GM12872 (cell line): ENCODE measurements at regions not wholly inside any gene's neighbourhood (a gene's known extent, or its start where the extent isn't known, plus 50 kb on each side); places are given as distances from the start of the nearest gene placed in this dataset.

Experiments used
- TF ChIP-seq, protein P1 (sequence below): IDR thresholded peaks from 3 replicates; pipeline ENCODE4 v1.5.1; 2011; ENCODE audit warnings: low read depth, mild to moderate bottlenecking, low read length, moderate library complexity; ENCODE audit not compliant: insufficient read depth

DNA sequence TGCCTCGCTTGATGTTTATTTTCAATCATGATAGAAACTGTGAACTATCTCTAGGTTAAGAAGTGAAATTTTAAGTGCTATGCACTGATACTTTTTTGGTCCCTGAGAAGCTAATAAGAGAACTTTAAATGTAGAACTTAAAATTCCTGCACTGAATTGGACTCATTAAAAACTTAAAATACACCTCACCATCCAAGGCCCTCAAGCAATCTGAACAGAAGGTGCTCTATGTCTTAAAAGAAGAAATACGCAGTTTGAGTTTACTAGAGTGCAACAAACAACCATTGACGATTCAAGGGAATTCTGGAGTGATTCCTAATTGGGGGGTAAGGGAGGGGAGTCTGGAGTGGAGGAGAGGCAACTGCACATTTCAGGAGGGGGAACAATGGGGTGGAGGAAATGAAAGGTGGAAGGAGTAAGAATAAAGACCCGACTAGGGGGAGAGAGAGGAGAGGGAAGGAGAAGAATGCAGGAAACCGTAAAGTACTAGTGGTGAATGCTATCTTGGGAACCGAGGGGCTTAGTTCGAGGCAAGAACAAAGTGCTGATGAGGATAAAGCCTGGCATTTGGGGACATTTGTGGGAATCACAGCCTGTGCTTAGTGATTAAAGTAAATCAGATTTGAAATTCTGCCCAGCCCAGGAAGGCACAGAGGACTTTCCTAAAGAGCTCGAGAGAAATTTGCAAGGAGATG lies 389.7 kb downstream of the AACS start:
- TF ChIP-seq, protein P1, sequence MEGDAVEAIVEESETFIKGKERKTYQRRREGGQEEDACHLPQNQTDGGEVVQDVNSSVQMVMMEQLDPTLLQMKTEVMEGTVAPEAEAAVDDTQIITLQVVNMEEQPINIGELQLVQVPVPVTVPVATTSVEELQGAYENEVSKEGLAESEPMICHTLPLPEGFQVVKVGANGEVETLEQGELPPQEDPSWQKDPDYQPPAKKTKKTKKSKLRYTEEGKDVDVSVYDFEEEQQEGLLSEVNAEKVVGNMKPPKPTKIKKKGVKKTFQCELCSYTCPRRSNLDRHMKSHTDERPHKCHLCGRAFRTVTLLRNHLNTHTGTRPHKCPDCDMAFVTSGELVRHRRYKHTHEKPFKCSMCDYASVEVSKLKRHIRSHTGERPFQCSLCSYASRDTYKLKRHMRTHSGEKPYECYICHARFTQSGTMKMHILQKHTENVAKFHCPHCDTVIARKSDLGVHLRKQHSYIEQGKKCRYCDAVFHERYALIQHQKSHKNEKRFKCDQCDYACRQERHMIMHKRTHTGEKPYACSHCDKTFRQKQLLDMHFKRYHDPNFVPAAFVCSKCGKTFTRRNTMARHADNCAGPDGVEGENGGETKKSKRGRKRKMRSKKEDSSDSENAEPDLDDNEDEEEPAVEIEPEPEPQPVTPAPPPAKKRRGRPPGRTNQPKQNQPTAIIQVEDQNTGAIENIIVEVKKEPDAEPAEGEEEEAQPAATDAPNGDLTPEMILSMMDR = no peak

DNA sequence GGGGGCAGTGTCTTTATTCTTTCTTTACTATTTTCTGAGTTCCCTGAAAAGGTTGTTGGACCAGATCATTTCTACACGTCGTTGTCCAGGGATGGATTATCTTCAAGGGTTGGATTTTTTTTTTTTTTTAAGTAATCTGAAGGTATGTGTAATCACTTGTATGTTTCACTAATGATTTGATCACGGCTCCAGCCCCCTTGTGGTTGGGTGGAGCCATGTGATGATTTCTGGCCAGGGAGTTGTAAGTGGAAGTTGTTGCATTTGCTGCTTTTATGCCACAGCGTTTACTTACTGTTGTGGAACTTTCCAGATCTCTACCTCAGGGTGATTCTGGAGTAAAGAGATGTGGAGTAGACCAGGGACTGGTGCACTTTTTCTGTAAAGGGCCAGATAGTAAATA lies 390.3 kb downstream of the AACS start:
- TF ChIP-seq, protein P1 = 0 out of 3 replicates have a peak, but pooled peaks have one; percentile 16

DNA sequence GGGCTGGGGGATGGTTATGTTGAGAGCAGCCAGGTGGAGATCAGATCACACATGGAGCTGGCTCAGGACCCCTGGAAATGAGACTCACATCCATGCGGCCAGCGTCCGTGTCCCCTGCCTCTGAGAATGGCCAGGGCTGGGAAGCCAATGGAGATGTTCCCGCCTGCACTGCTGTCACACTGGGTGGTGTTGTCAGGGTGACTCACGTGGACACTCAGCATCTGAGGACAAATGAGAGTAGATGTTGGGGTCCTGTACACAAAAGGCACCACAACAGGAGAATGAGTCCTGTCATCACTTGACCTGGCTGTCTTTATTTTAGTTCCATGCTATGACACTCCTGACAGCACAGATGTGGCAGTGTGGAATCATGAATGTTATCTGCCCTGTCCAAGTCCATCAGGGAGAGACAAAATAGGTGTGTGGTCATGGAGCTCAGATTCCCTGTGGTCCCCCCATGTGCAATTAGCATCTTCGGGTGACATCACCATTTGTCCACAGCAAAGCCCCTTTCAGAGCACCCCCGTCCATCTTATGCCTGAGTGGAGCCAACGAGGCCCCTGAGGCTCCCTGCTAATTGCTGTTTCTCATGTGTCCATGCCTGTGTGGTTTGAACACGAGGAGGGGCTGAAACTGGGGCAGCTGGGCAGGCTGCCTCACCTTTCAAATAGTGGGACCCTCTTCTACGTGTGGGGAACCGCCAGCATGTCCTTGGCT lies 393.5 kb downstream of the AACS start:
- TF ChIP-seq, protein P1 = no peak

DNA sequence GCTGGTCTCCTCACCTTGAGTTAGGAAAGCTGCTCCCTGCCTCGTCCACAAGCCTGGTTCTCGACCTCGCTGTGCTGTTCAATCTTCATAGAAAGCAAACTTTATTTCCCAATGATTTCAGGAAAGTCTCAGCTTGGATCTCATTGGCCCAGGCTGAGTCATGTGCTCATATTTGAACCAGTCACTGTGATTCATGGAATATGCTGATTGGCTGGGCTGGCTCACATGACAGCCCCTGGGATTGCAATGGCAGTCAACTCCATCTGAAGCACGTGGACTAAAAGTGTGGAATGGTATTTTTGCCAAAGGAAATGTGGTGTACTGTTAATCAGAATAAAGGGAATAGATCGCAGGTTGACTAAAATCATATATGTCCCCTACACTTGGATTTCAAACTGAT lies 396.6 kb downstream of the AACS start:
- TF ChIP-seq, protein P1 = no peak

DNA sequence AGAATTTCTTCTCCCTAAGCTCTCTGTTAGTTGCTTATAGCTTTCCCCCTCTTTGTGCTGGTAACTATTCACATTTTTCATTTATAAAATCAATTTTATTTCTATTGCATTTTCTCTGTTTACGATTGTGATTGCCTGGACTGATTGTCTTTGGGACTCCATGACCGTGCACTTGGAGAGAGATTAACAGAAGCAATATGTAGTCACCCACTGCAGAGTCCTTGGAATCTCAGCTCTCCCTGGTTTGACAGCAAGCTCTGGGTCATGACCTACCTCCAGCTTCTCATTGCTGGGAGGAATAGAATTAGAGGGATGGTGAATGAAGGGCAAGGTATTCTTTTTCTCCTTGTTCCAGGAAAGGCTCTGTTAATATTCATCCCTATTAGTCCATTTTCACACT lies 398.2 kb downstream of the AACS start:
- TF ChIP-seq, protein P1 = no peak

DNA sequence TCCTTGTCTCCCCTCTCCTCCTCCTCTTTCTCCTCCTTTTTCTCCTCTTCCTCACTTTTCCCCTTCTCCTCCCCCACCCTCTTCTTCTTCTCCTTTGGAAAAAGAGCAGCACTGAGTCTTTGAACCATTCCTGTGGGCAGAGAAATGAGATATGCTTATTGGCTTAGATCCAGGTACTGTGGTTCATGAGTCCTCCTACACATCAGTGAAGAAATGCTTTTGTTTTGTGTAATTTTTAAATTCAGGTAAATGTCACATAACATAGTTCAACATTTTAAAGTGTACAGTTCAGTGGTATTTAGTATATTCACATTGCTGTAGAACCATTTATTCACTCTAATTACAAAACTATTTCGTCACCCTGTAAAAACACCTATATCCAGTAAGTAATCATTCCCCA lies 402.1 kb downstream of the AACS start:
- TF ChIP-seq, protein P1 = no peak

DNA sequence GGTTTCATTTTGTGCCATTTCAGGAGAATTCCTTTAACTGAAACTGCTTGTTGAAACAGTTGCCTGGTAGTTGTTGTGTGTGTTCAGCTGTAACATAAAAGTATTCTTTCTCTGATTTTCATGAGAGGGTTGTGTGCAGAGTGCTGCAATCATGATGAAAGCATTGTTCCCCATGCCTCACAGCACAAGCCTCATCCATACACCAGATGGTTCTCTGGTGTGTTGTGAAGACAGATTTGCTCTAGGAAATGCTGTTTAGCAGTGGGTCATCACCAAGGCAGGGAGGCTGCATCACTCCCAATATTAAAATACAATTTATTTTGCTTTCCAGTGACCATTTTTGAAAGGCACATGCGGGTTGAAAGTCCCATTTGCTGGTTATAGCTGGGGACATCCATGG lies 404.4 kb downstream of the AACS start:
- TF ChIP-seq, protein P1 = no peak
